Fibroblast of lung (primary cell): ENCODE measurements at regions not wholly inside any gene's neighbourhood (a gene's known extent, or its start where the extent isn't known, plus 50 kb on each side); places are given as distances from the start of the nearest gene placed in this dataset.
"Not testable (repeated sequence)": the region's sequence is repeated elsewhere in the genome, so short reads cannot be mapped to it uniquely, and the experiment has no call there.

ENCODE experiments used
- DNase-seq, 2 donors: peaks; one replicate each; pipeline versions ENCODE4 v3.0.0 to v3.0.0-alpha.2; 2010; ENCODE audit warnings: low read depth in 2 of 2
- H2AFZ ChIP-seq: 2 replicates; pipeline ENCODE4 v1.5.1; 2012; ENCODE audit warnings: low read length, control low read depth, inconsistent platforms
- H3K27ac ChIP-seq: 2 replicates; pipeline ENCODE4 v1.5.1; 2011; ENCODE audit warnings: low read length, control low read depth; ENCODE audit not compliant: insufficient read depth
- H3K27me3 ChIP-seq: 2 replicates; pipeline ENCODE4 v1.5.1; 2011; ENCODE audit warnings: mild to moderate bottlenecking, low read length; ENCODE audit not compliant: control insufficient read depth, insufficient read depth
- H3K36me3 ChIP-seq: 2 replicates; pipeline ENCODE4 v1.5.1; 2011; ENCODE audit warnings: low read length; ENCODE audit not compliant: control insufficient read depth, insufficient read depth
- H3K4me1 ChIP-seq: 2 replicates; pipeline ENCODE4 v1.5.1; 2011; ENCODE audit warnings: low read length; ENCODE audit not compliant: control insufficient read depth, insufficient read depth; ENCODE audit errors: extremely low read depth
- H3K4me2 ChIP-seq: 2 replicates; pipeline ENCODE4 v1.5.1; 2011; ENCODE audit warnings: low read length, control low read depth; ENCODE audit not compliant: insufficient read depth; ENCODE audit errors: extremely low read depth
- H3K4me3 ChIP-seq, 4 experiments: fragments of 200-600 bp in 1 of 4; sonication (generic) in 1 of 4; replicated peaks in 1 of 4; 2 replicates each; pipeline ENCODE4 v1.5.1; 2011 to 2016; ENCODE audit warnings: low read length in 4 of 4, low read depth in 3 of 4, mild to moderate bottlenecking in 3 of 4, control low read depth in 2 of 4, inconsistent platforms in 1 of 4, mixed read lengths in 1 of 4; ENCODE audit not compliant: insufficient read depth in 1 of 4; ENCODE audit errors: control extremely low read depth in 1 of 4
- H3K79me2 ChIP-seq: 2 replicates; pipeline ENCODE4 v1.5.1; 2012; ENCODE audit warnings: mild to moderate bottlenecking, low read length, inconsistent platforms; ENCODE audit not compliant: control insufficient read depth, insufficient read depth
- H3K9ac ChIP-seq: 2 replicates; pipeline ENCODE4 v1.5.1; 2011; ENCODE audit warnings: mild to moderate bottlenecking, low read length, control low read depth; ENCODE audit not compliant: insufficient read depth
- H3K9me3 ChIP-seq: 2 replicates; pipeline ENCODE4 v1.5.1; 2012; ENCODE audit warnings: low read depth, low read length; ENCODE audit not compliant: control insufficient read depth, insufficient read depth
- H4K20me1 ChIP-seq: 2 replicates; pipeline ENCODE4 v1.5.1; 2011; ENCODE audit warnings: low read length; ENCODE audit not compliant: control insufficient read depth, insufficient read depth; ENCODE audit errors: extremely low read depth
- CTCF ChIP-seq, 2 donors: IDR thresholded peaks in 1 of 2; conservative IDR thresholded peaks in 1 of 2; 1 replicate in 1 of 2; 2 replicates in 1 of 2; pipeline ENCODE4 v1.5.1; 2011 to 2012; ENCODE audit warnings: low read length in 2 of 2, control low read depth in 1 of 2, inconsistent platforms in 1 of 2, low read depth in 1 of 2, mild to moderate bottlenecking in 1 of 2
- EZH2 ChIP-seq: IDR thresholded peaks from 2 replicates; pipeline ENCODE4 v1.5.1; 2012; ENCODE audit warnings: low read length, control low read depth, mild to moderate bottlenecking; ENCODE audit errors: missing control alignments

- H3K36me3 ChIP-seq, result no peaks in the 10 kb centered on the region
- H3K27me3 ChIP-seq, result no peaks in the 10 kb centered on the region
- H2AFZ ChIP-seq, result no peak overlapping the region
- no peak overlapping the region for H3K4me3 ChIP-seq
- DNase-seq, result no peak
- no peaks in the 10 kb centered on the region for H3K9me3 ChIP-seq
- H3K79me2 ChIP-seq, result no peaks in the 10 kb centered on the region
- H3K4me2 ChIP-seq, result no peak overlapping the region
- TF ChIP-seq EZH2, result no peak
- no peak for TF ChIP-seq CTCF (conservative IDR thresholded peaks at IDR 0.05 in 1 of 2, IDR thresholded peaks at IDR 0.05 in 1 of 2; ENCODE audit: low read depth in 1 of 2, low read length in 2 of 2)
- H3K27ac ChIP-seq, result no peak overlapping the region
- H3K9ac ChIP-seq, result no peak overlapping the region
- peaks cover 15% of the 10 kb centered on the region for H3K4me1 ChIP-seq
- H4K20me1 ChIP-seq, result no peaks in the 10 kb centered on the region
These were observed 122.5 kb upstream of the RBMS1 start for GRCh38 chr2:160616149-160616548.

- Histone ChIP-seq H3K36me3 (no peaks in the 10 kb centered on the region), H3K4me3 (no peak overlapping the region), H4K20me1 (no peaks in the 10 kb centered on the region), H2AFZ (no peak overlapping the region), H3K4me2 (no peak overlapping the region), H3K9me3 (no peaks in the 10 kb centered on the region), H3K27ac (no peak overlapping the region), H3K9ac (no peak overlapping the region), H3K79me2 (no peaks in the 10 kb centered on the region), H3K27me3 (no peaks in the 10 kb centered on the region), H3K4me1 (no peaks in the 10 kb centered on the region)
- peak in 1 of 2 donors; percentile 44 for DNase-seq
- TF ChIP-seq EZH2 (no peak), CTCF (conservative IDR thresholded peaks at IDR 0.05 in 1 of 2, IDR thresholded peaks at IDR 0.05 in 1 of 2; ENCODE audit: low read depth in 1 of 2, low read length in 2 of 2) (no peak)
These were observed 128.1 kb upstream of the RBMS1 start for GRCh38 chr2:160621748-160622147.

GRCh38 chr2:160628020-160628637, 134.5 kb upstream of the RBMS1 start:
- H3K4me3 ChIP-seq, H3K4me2 ChIP-seq, H4K20me1 ChIP-seq, H3K27me3 ChIP-seq, H3K4me1 ChIP-seq, DNase-seq, H3K36me3 ChIP-seq, H3K9me3 ChIP-seq, H3K9ac ChIP-seq, H3K79me2 ChIP-seq, H3K27ac ChIP-seq, H2AFZ ChIP-seq: not testable (repeated sequence)
